ENCODE measurements at regions not wholly inside any gene's neighbourhood (a gene's known extent, or its start where the extent isn't known, plus 50 kb on each side); places are given as distances from the start of the nearest gene placed in this dataset.

DNA sequence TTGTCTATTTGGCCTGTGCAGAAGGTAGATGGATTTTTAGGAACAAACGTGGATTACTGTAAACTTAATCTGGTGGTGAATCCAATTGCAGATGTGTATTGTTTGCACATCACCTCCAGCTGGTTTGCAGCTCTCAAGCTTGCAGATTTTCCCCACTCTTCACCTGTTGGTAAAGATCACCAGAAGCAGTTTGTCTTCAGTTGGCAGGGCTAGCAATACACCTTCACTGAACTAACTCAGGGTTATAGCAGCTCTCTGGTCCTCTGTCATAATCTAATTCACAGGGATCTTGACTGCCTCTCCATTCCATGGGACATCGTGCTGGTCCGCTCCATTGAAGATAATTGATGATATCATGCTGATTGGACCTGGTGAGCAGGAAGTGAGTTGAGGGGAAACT, 181.5 kb downstream of the VAPA start:
- Histone ChIP-seq H3K79me1 (ENCODE audit: low read depth in 1 of 2, low read length in 2 of 2) (no peaks in the 10 kb centered on the region), H2AK9ac (replicated peaks; ENCODE audit: low read depth, low read length, poor library complexity) (no peak overlapping the region), H3K4me2 (ENCODE audit: low read depth, low read length) (no peak overlapping the region), H2BK15ac (ENCODE audit: low read depth, low read length) (no peak overlapping the region), H3K4me3 (ENCODE audit: insufficient read depth, low read depth, low read length) (no peak overlapping the region), H3K14ac (replicated peaks; ENCODE audit: low read depth, low read length) (no peak overlapping the region), H2AK5ac (ENCODE audit: low read depth, low read length) (no peak overlapping the region), H4K91ac (ENCODE audit: insufficient read depth, low read depth, low read length) (no peak overlapping the region), H3K27ac (ENCODE audit: insufficient read depth, low read length) (no peak overlapping the region), H3K4ac (ENCODE audit: low read depth, low read length) (no peak overlapping the region), H3K56ac (ENCODE audit: extremely low read depth, insufficient read depth, low read length) (no peak overlapping the region), H3K9ac (ENCODE audit: low read depth, low read length) (no peak overlapping the region), H3K36me3 (ENCODE audit: control insufficient read depth, insufficient read depth, low read length) (no peaks in the 10 kb centered on the region), H3K9me1 (ENCODE audit: insufficient read depth, low read length) (peaks cover 7% of the 10 kb centered on the region), H2BK5ac (ENCODE audit: low read depth, low read length, poor library complexity, severe bottlenecking) (no peak overlapping the region), H2AFZ (replicated peaks; ENCODE audit: low read length, poor library complexity) (no peak overlapping the region), H2BK20ac (ENCODE audit: low read depth, low read length) (no peak overlapping the region), H3K18ac (ENCODE audit: low read depth, low read length) (no peak overlapping the region), H3K27me3 (ENCODE audit: control insufficient read depth, insufficient read depth, low read length) (peaks cover 2% of the 10 kb centered on the region; the same call in 1 of the 2 replicates), H3K9me3 (ENCODE audit: control insufficient read depth, insufficient read depth, low read length) (no peaks in the 10 kb centered on the region), H3K23ac (ENCODE audit: low read depth, low read length) (no peak overlapping the region), H4K8ac (ENCODE audit: low read depth in 2 of 2, low read length in 2 of 2) (no peak overlapping the region), H4K5ac (ENCODE audit: low read depth, low read length) (no peak overlapping the region), H4K20me1 (ENCODE audit: insufficient read depth, low read length) (no peaks in the 10 kb centered on the region), H2BK120ac (ENCODE audit: low read depth, low read length) (no peak overlapping the region), H3K4me1 (ENCODE audit: control insufficient read depth, insufficient read depth, low read length) (peaks cover 7% of the 10 kb centered on the region; the same call in 1 of the 2 replicates)
- intact Hi-C loops (cut with micrococcal nuclease) (no loop called here), in situ Hi-C loops (cut with MboI; ENCODE audit: low sequenced_read_pairs) (no loop called here), dilution Hi-C loops (cut with HindIII; ENCODE audit: low sequenced_read_pairs, unreplicated experiment) (no loop called here)
- DNase-seq (no peak), ATAC-seq (ENCODE audit: low read depth) (no peak)
- BruUV-seq (replicated peaks): no TSS peak
- TF ChIP-seq, protein P1, sequence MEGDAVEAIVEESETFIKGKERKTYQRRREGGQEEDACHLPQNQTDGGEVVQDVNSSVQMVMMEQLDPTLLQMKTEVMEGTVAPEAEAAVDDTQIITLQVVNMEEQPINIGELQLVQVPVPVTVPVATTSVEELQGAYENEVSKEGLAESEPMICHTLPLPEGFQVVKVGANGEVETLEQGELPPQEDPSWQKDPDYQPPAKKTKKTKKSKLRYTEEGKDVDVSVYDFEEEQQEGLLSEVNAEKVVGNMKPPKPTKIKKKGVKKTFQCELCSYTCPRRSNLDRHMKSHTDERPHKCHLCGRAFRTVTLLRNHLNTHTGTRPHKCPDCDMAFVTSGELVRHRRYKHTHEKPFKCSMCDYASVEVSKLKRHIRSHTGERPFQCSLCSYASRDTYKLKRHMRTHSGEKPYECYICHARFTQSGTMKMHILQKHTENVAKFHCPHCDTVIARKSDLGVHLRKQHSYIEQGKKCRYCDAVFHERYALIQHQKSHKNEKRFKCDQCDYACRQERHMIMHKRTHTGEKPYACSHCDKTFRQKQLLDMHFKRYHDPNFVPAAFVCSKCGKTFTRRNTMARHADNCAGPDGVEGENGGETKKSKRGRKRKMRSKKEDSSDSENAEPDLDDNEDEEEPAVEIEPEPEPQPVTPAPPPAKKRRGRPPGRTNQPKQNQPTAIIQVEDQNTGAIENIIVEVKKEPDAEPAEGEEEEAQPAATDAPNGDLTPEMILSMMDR (conservative IDR thresholded peaks at IDR 0.05; ENCODE audit: low read depth, low read length): no peak
- no peak for TF ChIP-seq SMC3 (IDR thresholded peaks at IDR 0.05; ENCODE audit: low read depth, low read length)
- ChIA-PET POLR2A (ENCODE audit: unreplicated experiment) (no interaction called here), CTCF (no interaction called here)
- WGBS, 2 experiments (ENCODE audit: extremely low coverage in 2 of 2, insufficient read length in 1 of 2): no CpG with 5 or more reads among the region's 3 CpGs

All from IMR-90 (cell line).